ENCODE measurements at regions not wholly inside any gene's neighbourhood (a gene's known extent, or its start where the extent isn't known, plus 50 kb on each side); places are given as distances from the start of the nearest gene placed in this dataset.

- TF ChIP-seq CTCF (IDR thresholded peaks at IDR 0.05) (no peak), EZH2 (IDR thresholded peaks at IDR 0.05; ENCODE audit: borderline replicate concordance, insufficient read depth, low read depth, low read length, poor library complexity, severe bottlenecking) (no peak)
- H3K4me1 ChIP-seq (ENCODE audit: control insufficient read depth in 2 of 2, insufficient read depth in 2 of 2, low read length in 2 of 2) = no peaks in the 10 kb centered on the region
- WGBS (ENCODE audit: insufficient coverage) = 96% methylated on average over 14 of the region's 15 CpGs
- no peaks in the 10 kb centered on the region for H3K79me2 ChIP-seq (ENCODE audit: control insufficient read depth, insufficient read depth, low read length)
- H2AFZ ChIP-seq (ENCODE audit: insufficient read depth, low read depth, low read length, poor library complexity, severe bottlenecking) = no peak overlapping the region
- no peaks in the 10 kb centered on the region for H4K20me1 ChIP-seq (ENCODE audit: control insufficient read depth, insufficient read depth, low read length, poor library complexity, severe bottlenecking)
- ChIA-PET POLR2A (no interaction called here), CTCF (interaction anchor here (1.9 kb wide), 1 partner anchor 18 kb away, joined by 4 read pairs; no protein-coding TSS in a partner anchor)
- H3K27me3 ChIP-seq (replicated peaks in 1 of 4; ENCODE audit: control extremely low read depth in 1 of 4, control insufficient read depth in 3 of 4, insufficient read depth in 4 of 4, low read length in 3 of 4) = peaks cover 0 to 6% (median 0%) of the 10 kb centered on the region in 4 experiments
- Mint-ChIP-seq H3K27me3 (peaks cover 2% of the 10 kb centered on the region), H3K9me3 (ENCODE audit: insufficient read depth) (no peaks in the 10 kb centered on the region), H3K4me3 (no peak overlapping the region), H3K27ac (no peak overlapping the region), H3K4me1 (no peaks in the 10 kb centered on the region)
- H3K9me3 ChIP-seq (ENCODE audit: control extremely low read depth in 1 of 3, control insufficient read depth in 2 of 3, insufficient read depth in 1 of 3, low read length in 2 of 3) = no peaks in the 10 kb centered on the region
- DNase-seq (no peak), ATAC-seq (ENCODE audit: low read depth) (no peak)
- intact Hi-C loops (cut with micrococcal nuclease) = no loop called here
- H3K9ac ChIP-seq (ENCODE audit: low read length) = no peak overlapping the region
- H3K36me3 ChIP-seq (replicated peaks in 1 of 2; ENCODE audit: control extremely low read depth in 1 of 2, control insufficient read depth in 1 of 2, extremely low read depth in 1 of 2, insufficient read depth in 2 of 2, low read length in 1 of 2) = no peaks in the 10 kb centered on the region
- no peak overlapping the region for H3K4me3 ChIP-seq (ENCODE audit: control extremely low read depth in 1 of 5, extremely low read depth in 1 of 5, insufficient read depth in 1 of 5, low read depth in 2 of 5, low read length in 4 of 5)
- no peak overlapping the region for H3K27ac ChIP-seq (ENCODE audit: low read length in 2 of 2)
- no peak overlapping the region for H3K4me2 ChIP-seq (replicated peaks; ENCODE audit: low read depth, low read length, poor library complexity, severe bottlenecking)
Measured at GRCh38 chr1:19563324-19564097, 78.2 kb upstream of the CAPZB start.

- Histone ChIP-seq H3K4me1 (ENCODE audit: control insufficient read depth in 2 of 2, insufficient read depth in 2 of 2, low read length in 2 of 2) (no peaks in the 10 kb centered on the region), H3K9ac (ENCODE audit: low read length) (no peak overlapping the region), H3K27me3 (replicated peaks in 1 of 4; ENCODE audit: control extremely low read depth in 1 of 4, control insufficient read depth in 3 of 4, insufficient read depth in 4 of 4, low read length in 3 of 4) (peaks cover 0 to 13% (median 0%) of the 10 kb centered on the region in 4 experiments), H3K79me2 (ENCODE audit: control insufficient read depth, insufficient read depth, low read length) (no peaks in the 10 kb centered on the region), H3K4me2 (replicated peaks; ENCODE audit: low read depth, low read length, poor library complexity, severe bottlenecking) (no peak overlapping the region), H3K9me3 (ENCODE audit: control extremely low read depth in 1 of 3, control insufficient read depth in 2 of 3, insufficient read depth in 1 of 3, low read length in 2 of 3) (no peaks in the 10 kb centered on the region), H4K20me1 (ENCODE audit: control insufficient read depth, insufficient read depth, low read length, poor library complexity, severe bottlenecking) (no peaks in the 10 kb centered on the region), H3K4me3 (ENCODE audit: control extremely low read depth in 1 of 5, extremely low read depth in 1 of 5, insufficient read depth in 1 of 5, low read depth in 2 of 5, low read length in 4 of 5) (no peak overlapping the region), H3K27ac (ENCODE audit: low read length in 2 of 2) (no peak overlapping the region), H2AFZ (ENCODE audit: insufficient read depth, low read depth, low read length, poor library complexity, severe bottlenecking) (no peak overlapping the region), H3K36me3 (replicated peaks in 1 of 2; ENCODE audit: control extremely low read depth in 1 of 2, control insufficient read depth in 1 of 2, extremely low read depth in 1 of 2, insufficient read depth in 2 of 2, low read length in 1 of 2) (no peaks in the 10 kb centered on the region)
- CTCF ChIA-PET = no interaction called here
- Mint-ChIP-seq H3K27me3 (peaks cover 6% of the 10 kb centered on the region), H3K27ac (no peak overlapping the region), H3K9me3 (ENCODE audit: insufficient read depth) (no peaks in the 10 kb centered on the region), H3K4me1 (no peaks in the 10 kb centered on the region), H3K4me3 (no peak overlapping the region)
- DNase-seq (no peak), ATAC-seq (ENCODE audit: low read depth) (no peak)
- intact Hi-C loops (cut with micrococcal nuclease) = no loop called here
- WGBS (ENCODE audit: insufficient coverage) = no CpG with 5 or more reads among the region's 2 CpGs
- no peak for TF ChIP-seq EZH2 (IDR thresholded peaks at IDR 0.05; ENCODE audit: borderline replicate concordance, insufficient read depth, low read depth, low read length, poor library complexity, severe bottlenecking)
- no peak for TF ChIP-seq CTCF (IDR thresholded peaks at IDR 0.05)
- POLR2A ChIA-PET = no interaction called here
Measured at GRCh38 chr1:19562847-19563246, 77.5 kb upstream of the CAPZB start.

All from B cell (primary cell).